IPS-20b (cell line): ENCODE measurements at regions not wholly inside any gene's neighbourhood (a gene's known extent, or its start where the extent isn't known, plus 50 kb on each side); places are given as distances from the start of the nearest gene placed in this dataset.
"Not testable (repeated sequence)": the region's sequence is repeated elsewhere in the genome, so short reads cannot be mapped to it uniquely, and the experiment has no call there.

Experiments
- H3K27ac ChIP-seq: one replicate; pipeline ENCODE4 v1.5.1; 2013; ENCODE audit warnings: low read length
- H3K27me3 ChIP-seq: 2 replicates; pipeline ENCODE4 v1.6.1; 2013; ENCODE audit warnings: mild to moderate bottlenecking, low read length, inconsistent platforms; ENCODE audit not compliant: insufficient read depth
- H3K36me3 ChIP-seq: 2 replicates; pipeline ENCODE4 v1.6.1; 2013; ENCODE audit warnings: low read depth, mild to moderate bottlenecking, inconsistent platforms, low read length, moderate library complexity; ENCODE audit not compliant: insufficient read depth
- H3K4me1 ChIP-seq: 2 replicates; pipeline ENCODE4 v1.6.1; 2013; ENCODE audit warnings: mild to moderate bottlenecking, control low read depth, inconsistent platforms, low read length, moderate library complexity; ENCODE audit not compliant: insufficient read depth
- H3K4me3 ChIP-seq: 2 replicates; pipeline ENCODE4 v1.5.1; 2013; ENCODE audit warnings: mild to moderate bottlenecking, low read length, inconsistent platforms
- H3K9ac ChIP-seq: 2 replicates; pipeline ENCODE4 v1.6.1; 2013; ENCODE audit warnings: low read depth, mild to moderate bottlenecking, inconsistent platforms, low read length, moderate library complexity
- H3K9me3 ChIP-seq: 2 replicates; pipeline ENCODE4 v1.6.1; 2013; ENCODE audit warnings: mild to moderate bottlenecking, low read depth, low read length, inconsistent platforms; ENCODE audit not compliant: insufficient read depth

- no peaks in the 10 kb centered on the region for H3K36me3 ChIP-seq
- H3K27me3 ChIP-seq = no peaks in the 10 kb centered on the region
- no peak overlapping the region for H3K27ac ChIP-seq
- H3K4me3 ChIP-seq = no peak overlapping the region
- no peak overlapping the region for H3K9ac ChIP-seq
- H3K9me3 ChIP-seq = no peaks in the 10 kb centered on the region; the same call in 1 of the 2 replicates
- no peaks in the 10 kb centered on the region for H3K4me1 ChIP-seq
Measured at GRCh38 chr5:51625224-51625968, 242.1 kb downstream of the ISL1 start.

GRCh38 chr5:51632027-51632426 lies 248.8 kb downstream of the ISL1 start:
- Histone ChIP-seq H3K27me3 (no peaks in the 10 kb centered on the region), H3K9me3 (peaks cover 7% of the 10 kb centered on the region), H3K27ac (no peak overlapping the region), H3K4me1 (no peaks in the 10 kb centered on the region), H3K9ac (no peak overlapping the region), H3K4me3 (no peak overlapping the region), H3K36me3 (no peaks in the 10 kb centered on the region)

GRCh38 chr5:51632793-51633192 lies 249.5 kb downstream of the ISL1 start:
- Histone ChIP-seq H3K36me3 (no peaks in the 10 kb centered on the region), H3K4me1 (no peaks in the 10 kb centered on the region), H3K27ac (no peak overlapping the region), H3K27me3 (no peaks in the 10 kb centered on the region), H3K9me3 (peaks cover 7% of the 10 kb centered on the region), H3K9ac (no peak overlapping the region), H3K4me3 (no peak overlapping the region)

GRCh38 chr5:51636973-51637372 lies 253.7 kb downstream of the ISL1 start:
- H3K4me1 ChIP-seq, H3K36me3 ChIP-seq, H3K9me3 ChIP-seq, H3K4me3 ChIP-seq, H3K27me3 ChIP-seq, H3K9ac ChIP-seq, H3K27ac ChIP-seq: not testable (repeated sequence)

- H3K27ac ChIP-seq = no peak overlapping the region
- no peaks in the 10 kb centered on the region for H3K36me3 ChIP-seq
- no peaks in the 10 kb centered on the region for H3K9me3 ChIP-seq
- H3K27me3 ChIP-seq = no peaks in the 10 kb centered on the region
- H3K4me1 ChIP-seq = no peaks in the 10 kb centered on the region
- H3K9ac ChIP-seq = no peak overlapping the region
- H3K4me3 ChIP-seq = no peak overlapping the region
Measured at GRCh38 chr5:51644976-51645375, 261.7 kb downstream of the ISL1 start.

GRCh38 chr5:51646482-51646881 lies 263.2 kb downstream of the ISL1 start:
- H3K27me3 ChIP-seq = no peaks in the 10 kb centered on the region
- no peak overlapping the region for H3K27ac ChIP-seq
- no peak overlapping the region for H3K9ac ChIP-seq
- no peak overlapping the region for H3K4me3 ChIP-seq
- no peaks in the 10 kb centered on the region for H3K9me3 ChIP-seq
- no peaks in the 10 kb centered on the region for H3K4me1 ChIP-seq
- H3K36me3 ChIP-seq = no peaks in the 10 kb centered on the region

GRCh38 chr5:51650824-51651223 lies 267.6 kb downstream of the ISL1 start:
- Histone ChIP-seq H3K27me3 (no peaks in the 10 kb centered on the region), H3K27ac (no peak overlapping the region)

GRCh38 chr5:51651476-51651875 lies 268.2 kb downstream of the ISL1 start:
- Histone ChIP-seq H3K27ac (no peak overlapping the region), H3K36me3 (no peaks in the 10 kb centered on the region), H3K9me3 (no peaks in the 10 kb centered on the region), H3K9ac (no peak overlapping the region), H3K4me3 (no peak overlapping the region), H3K27me3 (no peaks in the 10 kb centered on the region), H3K4me1 (peaks cover 7% of the 10 kb centered on the region; the same call in 1 of the 2 replicates)

More at GRCh38 chr5:51650824-51651223, 267.6 kb downstream of the ISL1 start:
- Histone ChIP-seq H3K9ac (no peak overlapping the region), H3K4me1 (peaks cover 7% of the 10 kb centered on the region; the same call in 1 of the 2 replicates), H3K4me3 (no peak overlapping the region), H3K36me3 (no peaks in the 10 kb centered on the region), H3K9me3 (no peaks in the 10 kb centered on the region)

- Histone ChIP-seq H3K9ac (no peak overlapping the region), H3K27me3 (no peaks in the 10 kb centered on the region), H3K9me3 (no peaks in the 10 kb centered on the region), H3K4me3 (no peak overlapping the region), H3K4me1 (peaks cover 7% of the 10 kb centered on the region; the same call in 1 of the 2 replicates), H3K36me3 (no peaks in the 10 kb centered on the region), H3K27ac (no peak overlapping the region)
Measured at GRCh38 chr5:51651889-51652288, 268.6 kb downstream of the ISL1 start.

- H3K27ac ChIP-seq = no peak overlapping the region
- no peaks in the 10 kb centered on the region for H3K9me3 ChIP-seq
- H3K9ac ChIP-seq = no peak overlapping the region
- no peaks in the 10 kb centered on the region for H3K36me3 ChIP-seq
- H3K27me3 ChIP-seq = no peaks in the 10 kb centered on the region
- H3K4me1 ChIP-seq = peaks cover 7% of the 10 kb centered on the region; the same call in 1 of the 2 replicates
- H3K4me3 ChIP-seq = no peak overlapping the region
Measured at GRCh38 chr5:51652980-51653379, 269.7 kb downstream of the ISL1 start.

- no peaks in the 10 kb centered on the region for H3K9me3 ChIP-seq
- no peak overlapping the region for H3K9ac ChIP-seq
- no peak overlapping the region for H3K27ac ChIP-seq
- H3K4me3 ChIP-seq = no peak overlapping the region
- H3K36me3 ChIP-seq = no peaks in the 10 kb centered on the region
- 0 out of 2 replicates have a peak, but pooled peaks cover 5% of the 10 kb centered on the region for H3K4me1 ChIP-seq
- H3K27me3 ChIP-seq = no peaks in the 10 kb centered on the region
Measured at GRCh38 chr5:51657340-51658240, 274.3 kb downstream of the ISL1 start.
